WTC11 (cell line): ENCODE measurements at regions not wholly inside any gene's neighbourhood (a gene's known extent, or its start where the extent isn't known, plus 50 kb on each side); places are given as distances from the start of the nearest gene placed in this dataset.

ENCODE experiments used
- ATAC-seq: fragments of 200-7000 bp; cut with Tn5 transposase; 2 replicates; pipeline ENCODE4 v1.10.0; 2021; ENCODE audit warnings: mild to moderate bottlenecking, moderate library complexity
- CTCF ChIA-PET: fragments of 300-600 bp; sonication (Branson Sonifier 250); formaldehyde crosslinking; loops from one replicate; lab custom pipeline; 2021; ENCODE audit warnings: antibody characterized with exemption; lab: Charles Lee
- POLR2A ChIA-PET: fragments of 350-600 bp; sonication (Branson Sonifier 250); formaldehyde crosslinking; loops from one replicate; lab custom pipeline; 2021; ENCODE audit warnings: antibody characterized with exemption; lab: Charles Lee
- DNase-seq: peaks from one replicate; pipeline ENCODE4 v3.0.0; 2021; ENCODE audit warnings: low spot score
- H3K27ac Mint-ChIP-seq: 2 replicates; pipeline ENCODE4 v1.8.0; 2021; ENCODE audit warnings: mixed read lengths
- H3K27me3 Mint-ChIP-seq: 2 replicates; pipeline ENCODE4 v1.8.0; 2021; ENCODE audit warnings: low read depth, mild to moderate bottlenecking, moderate library complexity, mixed read lengths
- H3K36me3 Mint-ChIP-seq: 2 replicates; pipeline ENCODE4 v1.8.0; 2021; ENCODE audit warnings: mixed read lengths
- H3K4me1 Mint-ChIP-seq: 2 replicates; pipeline ENCODE4 v1.8.0; 2022; ENCODE audit warnings: mixed read lengths
- H3K4me3 Mint-ChIP-seq: 2 replicates; pipeline ENCODE4 v1.8.0; 2021; ENCODE audit warnings: mild to moderate bottlenecking, moderate library complexity, mixed read lengths
- H3K9me3 Mint-ChIP-seq: 2 replicates; pipeline ENCODE4 v1.8.0; 2021; ENCODE audit warnings: mixed read lengths
- ATF2 ChIP-seq: sonication (generic); formaldehyde crosslinking; IDR thresholded peaks from 2 replicates; pipeline ENCODE4 v1.8.1; 2022; ENCODE audit warnings: low read depth, missing genetic modification reagents, borderline replicate concordance
- CREB1 ChIP-seq: sonication (generic); formaldehyde crosslinking; IDR thresholded peaks from 2 replicates; pipeline ENCODE4 v1.8.0; 2023; ENCODE audit warnings: mild to moderate bottlenecking, missing genetic modification reagents
- CREM ChIP-seq: sonication (generic); formaldehyde crosslinking; IDR thresholded peaks from 2 replicates; pipeline ENCODE4 v1.8.1; 2022; ENCODE audit warnings: mild to moderate bottlenecking, missing genetic modification reagents, moderate library complexity
- EMX1 ChIP-seq: fragments of 250-450 bp; sonication (Bioruptor Pico); IDR thresholded peaks from 2 replicates; pipeline ENCODE4 v1.8.0; 2021; ENCODE audit warnings: mild to moderate bottlenecking
- FOXP1 ChIP-seq: sonication (generic); formaldehyde crosslinking; IDR thresholded peaks from 2 replicates; pipeline ENCODE4 v1.8.0; 2022; ENCODE audit warnings: missing genetic modification reagents, mild to moderate bottlenecking, moderate library complexity, borderline replicate concordance
- IRF1 ChIP-seq: sonication (generic); formaldehyde crosslinking; IDR thresholded peaks from 2 replicates; pipeline ENCODE4 v1.8.0; 2023; ENCODE audit warnings: missing genetic modification reagents
- JAZF1 ChIP-seq: fragments of 250-450 bp; sonication (Bioruptor Pico); IDR thresholded peaks from 2 replicates; pipeline ENCODE4 v1.9.0; 2021; ENCODE audit warnings: moderate library complexity, mild to moderate bottlenecking, inconsistent platforms
- JUN ChIP-seq: sonication (generic); formaldehyde crosslinking; IDR thresholded peaks from 2 replicates; pipeline ENCODE4 v1.8.0; 2023; ENCODE audit warnings: mild to moderate bottlenecking, missing genetic modification reagents
- MLX ChIP-seq: sonication (generic); formaldehyde crosslinking; IDR thresholded peaks from 2 replicates; pipeline ENCODE4 v1.8.1; 2023; ENCODE audit warnings: mild to moderate bottlenecking, missing genetic modification reagents, moderate library complexity
- NFATC4 ChIP-seq: fragments of 250-450 bp; sonication (Bioruptor Pico); IDR thresholded peaks from 2 replicates; pipeline ENCODE4 v1.9.0; 2021; ENCODE audit warnings: mild to moderate bottlenecking
- NFE2L1 ChIP-seq: sonication (generic); formaldehyde crosslinking; IDR thresholded peaks from 2 replicates; pipeline ENCODE4 v1.8.1; 2023; ENCODE audit warnings: missing genetic modification reagents
- NR1H2 ChIP-seq: sonication (generic); formaldehyde crosslinking; IDR thresholded peaks from 2 replicates; pipeline ENCODE4 v1.9.0; 2021; ENCODE audit warnings: mild to moderate bottlenecking, moderate library complexity, missing genetic modification reagents
- NR2C2 ChIP-seq: sonication (generic); formaldehyde crosslinking; IDR thresholded peaks from 2 replicates; pipeline ENCODE4 v1.8.0; 2022; ENCODE audit warnings: mild to moderate bottlenecking, missing genetic modification reagents
- RELA ChIP-seq: sonication (generic); formaldehyde crosslinking; IDR thresholded peaks from 2 replicates; pipeline ENCODE4 v1.8.1; 2022; ENCODE audit warnings: missing genetic modification reagents, mild to moderate bottlenecking, borderline replicate concordance
- SMAD3 ChIP-seq: sonication (generic); formaldehyde crosslinking; IDR thresholded peaks from 2 replicates; pipeline ENCODE4 v1.8.0; 2022; ENCODE audit warnings: missing genetic modification reagents, mild to moderate bottlenecking, borderline replicate concordance
- SP1 ChIP-seq: sonication (generic); formaldehyde crosslinking; conservative IDR thresholded peaks from 2 replicates; pipeline ENCODE4 v1.8.1; 2022; ENCODE audit warnings: missing genetic modification reagents
- TCF7 ChIP-seq: sonication (generic); formaldehyde crosslinking; IDR thresholded peaks from 2 replicates; pipeline ENCODE4 v1.8.0; 2022; ENCODE audit warnings: mild to moderate bottlenecking, low read depth, missing genetic modification reagents, moderate library complexity
- TEAD4 ChIP-seq: sonication (generic); formaldehyde crosslinking; IDR thresholded peaks from 2 replicates; pipeline ENCODE4 v1.8.0; 2022; ENCODE audit warnings: mild to moderate bottlenecking, missing genetic modification reagents
- TP53 ChIP-seq: sonication (generic); formaldehyde crosslinking; IDR thresholded peaks from 2 replicates; pipeline ENCODE4 v1.8.1; 2023; ENCODE audit warnings: mild to moderate bottlenecking, missing genetic modification reagents
- ZNF219 ChIP-seq: sonication (generic); formaldehyde crosslinking; IDR thresholded peaks from 2 replicates; pipeline ENCODE4 v1.8.0; 2023; ENCODE audit warnings: missing genetic modification reagents, mild to moderate bottlenecking, borderline replicate concordance
- ZNF232 ChIP-seq: sonication (generic); formaldehyde crosslinking; IDR thresholded peaks from 2 replicates; pipeline ENCODE4 v1.8.0; 2022; ENCODE audit warnings: mild to moderate bottlenecking, missing genetic modification reagents
- ZNF263 ChIP-seq: sonication (generic); formaldehyde crosslinking; IDR thresholded peaks from 2 replicates; pipeline ENCODE4 v1.8.1; 2022; ENCODE audit warnings: low read depth, mild to moderate bottlenecking, moderate library complexity, missing genetic modification reagents
- ZNF396 ChIP-seq: fragments of 250-450 bp; sonication (Bioruptor Pico); IDR thresholded peaks from 2 replicates; pipeline ENCODE4 v1.8.0; 2021; ENCODE audit warnings: mild to moderate bottlenecking, moderate library complexity, borderline replicate concordance
- TF ChIP-seq, protein P1 (sequence below): fragments of 250-450 bp; sonication (Bioruptor Pico); IDR thresholded peaks from 2 replicates; pipeline ENCODE4 v1.9.0; 2021; ENCODE audit warnings: moderate library complexity, mild to moderate bottlenecking, inconsistent platforms, borderline replicate concordance
- TF ChIP-seq, protein P2 (sequence below): sonication (generic); formaldehyde crosslinking; IDR thresholded peaks from 2 replicates; pipeline ENCODE4 v1.8.1; 2022; ENCODE audit warnings: missing genetic modification reagents, borderline replicate concordance

GRCh38 chr18:62449490-62450104 lies 73.2 kb upstream of the ZCCHC2 start:
- peaks cover 28% of the 10 kb centered on the region for H3K4me1 Mint-ChIP-seq
- TF ChIP-seq NR1H2 (CRISPR knock-in tag): no peak
- TF ChIP-seq SMAD3: no peak
- no peak for TF ChIP-seq EMX1 (CRISPR knock-in tag)
- TF ChIP-seq CREB1 (CRISPR knock-in tag): no peak
- no peak for TF ChIP-seq NFE2L1 (CRISPR knock-in tag)
- no peak for TF ChIP-seq IRF1 (CRISPR knock-in tag)
- TF ChIP-seq ZNF219 (CRISPR knock-in tag): no peak
- TF ChIP-seq JAZF1: no peak
- no peak for TF ChIP-seq NR2C2 (CRISPR knock-in tag)
- POLR2A ChIA-PET: no interaction called here
- H3K9me3 Mint-ChIP-seq: peaks cover 4% of the 10 kb centered on the region; the same call in 1 of the 2 replicates
- peak; percentile 44; the same call in 1 of the 2 replicates for ATAC-seq
- H3K4me3 Mint-ChIP-seq: no peak overlapping the region
- no peaks in the 10 kb centered on the region for H3K36me3 Mint-ChIP-seq
- H3K27ac Mint-ChIP-seq: no peak overlapping the region
- CTCF ChIA-PET: no interaction called here
- DNase-seq: no peak
- H3K27me3 Mint-ChIP-seq: no peaks in the 10 kb centered on the region

DNA sequence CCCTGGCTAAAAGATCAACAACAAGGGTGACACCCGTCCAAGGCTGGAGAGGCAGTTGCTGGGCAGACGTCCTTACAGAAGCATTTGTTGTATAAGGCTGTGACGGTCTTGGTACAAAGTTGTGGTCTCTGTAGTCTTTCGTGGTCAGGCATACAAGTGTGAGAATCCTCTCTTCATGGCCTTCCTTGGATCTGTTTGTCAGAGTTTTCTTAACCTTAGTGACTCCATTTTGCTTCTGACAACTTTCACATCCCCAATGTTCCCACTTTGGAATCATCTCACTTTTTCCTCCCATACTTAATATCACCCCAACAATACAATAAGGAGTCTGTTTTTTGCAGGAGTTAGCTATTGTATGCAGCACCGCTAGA lies 72.7 kb upstream of the ZCCHC2 start:
- H3K9me3 Mint-ChIP-seq: peaks cover 4% of the 10 kb centered on the region; the same call in 1 of the 2 replicates
- no peak overlapping the region for H3K4me3 Mint-ChIP-seq
- POLR2A ChIA-PET: no interaction called here
- H3K4me1 Mint-ChIP-seq: peaks cover 23% of the 10 kb centered on the region
- no peak overlapping the region for H3K27ac Mint-ChIP-seq
- DNase-seq (no peak), ATAC-seq (no peak)
- no peak for TF ChIP-seq MLX (CRISPR knock-in tag)
- TF ChIP-seq, protein P1, sequence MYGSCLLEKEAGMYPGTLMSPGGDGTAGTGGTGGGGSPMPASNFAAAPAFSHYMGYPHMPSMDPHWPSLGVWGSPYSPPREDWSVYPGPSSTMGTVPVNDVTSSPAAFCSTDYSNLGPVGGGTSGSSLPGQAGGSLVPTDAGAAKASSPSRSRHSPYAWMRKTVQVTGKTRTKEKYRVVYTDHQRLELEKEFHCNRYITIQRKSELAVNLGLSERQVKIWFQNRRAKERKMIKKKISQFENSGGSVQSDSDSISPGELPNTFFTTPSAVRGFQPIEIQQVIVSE (CRISPR knock-in tag): no peak
- no peak for TF ChIP-seq IRF1 (CRISPR knock-in tag)
- no peak for TF ChIP-seq JUN (CRISPR knock-in tag)
- CTCF ChIA-PET: no interaction called here
- no peaks in the 10 kb centered on the region for H3K27me3 Mint-ChIP-seq
- no peaks in the 10 kb centered on the region for H3K36me3 Mint-ChIP-seq

DNA sequence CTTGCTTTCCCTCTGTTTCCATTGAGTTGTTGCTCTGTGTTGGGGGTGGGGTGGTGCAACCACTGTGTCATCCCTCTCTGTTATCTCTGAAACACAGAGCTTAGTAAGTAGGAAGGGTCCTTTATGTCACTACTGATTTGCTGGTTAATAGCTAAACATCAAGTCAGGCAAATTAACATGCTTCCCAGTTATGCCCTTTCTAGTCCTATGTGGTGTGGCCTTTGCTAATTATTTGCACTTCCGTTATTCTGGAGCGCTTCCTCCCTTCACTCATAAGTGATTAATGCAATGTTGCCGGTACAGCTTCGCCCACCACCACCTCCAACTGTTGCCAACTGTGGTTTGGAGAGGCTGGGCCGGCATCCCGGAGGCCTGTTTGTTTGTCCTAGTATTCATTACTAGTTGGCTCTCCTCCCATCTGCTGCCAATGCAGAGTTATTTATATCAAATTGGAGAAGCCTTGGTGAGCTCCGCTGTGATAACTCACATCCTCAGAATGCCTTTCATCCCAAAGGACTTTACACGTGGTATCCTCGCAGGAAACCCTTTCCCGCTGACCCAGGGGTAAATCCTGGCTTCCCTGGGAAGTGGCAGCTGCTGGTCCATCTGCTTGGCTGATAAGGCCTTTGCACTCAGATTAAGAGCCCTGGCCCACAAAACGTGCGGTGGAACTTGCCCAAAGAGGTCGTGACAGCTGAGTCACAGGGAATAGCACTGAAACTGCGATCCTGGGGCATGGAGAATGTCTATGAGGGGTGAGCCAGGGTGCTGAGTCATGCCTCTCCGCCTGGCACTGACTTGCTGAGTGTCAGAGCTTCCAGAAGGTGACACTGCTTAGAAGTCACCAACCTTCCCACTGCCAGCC lies 72.0 kb upstream of the ZCCHC2 start:
- Mint-ChIP-seq H3K36me3 (no peaks in the 10 kb centered on the region), H3K27me3 (no peaks in the 10 kb centered on the region), H3K9me3 (peaks cover 4% of the 10 kb centered on the region; the same call in 1 of the 2 replicates), H3K4me1 (peaks cover 18% of the 10 kb centered on the region), H3K27ac (no peak overlapping the region), H3K4me3 (no peak overlapping the region)
- POLR2A ChIA-PET: no interaction called here
- DNase-seq (no peak), ATAC-seq (peak; percentile 22; the same call in 1 of the 2 replicates)
- CTCF ChIA-PET: interaction anchor here (0.8 to 0.9 kb wide), 3 partner anchors 25 to 133 kb away, joined by 3 to 4 read pairs (median 4); partner anchors contain the start of gene ZCCHC2
- TF ChIP-seq TEAD4 (CRISPR knock-in tag) (no peak), TP53 (no peak), SP1 (CRISPR knock-in tag) (no peak), ZNF396 (CRISPR knock-in tag) (no peak), TCF7 (no peak), RELA (no peak), ZNF263 (CRISPR knock-in tag) (no peak), ZNF232 (CRISPR knock-in tag) (no peak), NFATC4 (CRISPR knock-in tag) (no peak), ATF2 (CRISPR knock-in tag) (no peak), JUN (CRISPR knock-in tag) (no peak), FOXP1 (CRISPR knock-in tag) (no peak), CREM (CRISPR knock-in tag) (no peak)
- TF ChIP-seq, protein P1 (CRISPR knock-in tag): no peak
- TF ChIP-seq, protein P2, sequence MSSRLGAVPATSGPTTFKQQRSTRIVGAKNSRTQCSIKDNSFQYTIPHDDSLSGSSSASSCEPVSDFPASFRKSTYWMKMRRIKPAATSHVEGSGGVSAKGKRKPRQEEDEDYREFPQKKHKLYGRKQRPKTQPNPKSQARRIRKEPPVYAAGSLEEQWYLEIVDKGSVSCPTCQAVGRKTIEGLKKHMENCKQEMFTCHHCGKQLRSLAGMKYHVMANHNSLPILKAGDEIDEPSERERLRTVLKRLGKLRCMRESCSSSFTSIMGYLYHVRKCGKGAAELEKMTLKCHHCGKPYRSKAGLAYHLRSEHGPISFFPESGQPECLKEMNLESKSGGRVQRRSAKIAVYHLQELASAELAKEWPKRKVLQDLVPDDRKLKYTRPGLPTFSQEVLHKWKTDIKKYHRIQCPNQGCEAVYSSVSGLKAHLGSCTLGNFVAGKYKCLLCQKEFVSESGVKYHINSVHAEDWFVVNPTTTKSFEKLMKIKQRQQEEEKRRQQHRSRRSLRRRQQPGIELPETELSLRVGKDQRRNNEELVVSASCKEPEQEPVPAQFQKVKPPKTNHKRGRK (CRISPR knock-in tag): no peak
